Fibroblast of lung (primary cell): ENCODE measurements at regions not wholly inside any gene's neighbourhood (a gene's known extent, or its start where the extent isn't known, plus 50 kb on each side); places are given as distances from the start of the nearest gene placed in this dataset.
"Not testable (repeated sequence)": the region's sequence is repeated elsewhere in the genome, so short reads cannot be mapped to it uniquely, and the experiment has no call there.

Experiments used
- DNase-seq, 2 donors: peaks; one replicate each; pipeline versions ENCODE4 v3.0.0 to v3.0.0-alpha.2; 2010; ENCODE audit warnings: low read depth in 2 of 2
- H2AFZ ChIP-seq: 2 replicates; pipeline ENCODE4 v1.5.1; 2012; ENCODE audit warnings: low read length, control low read depth, inconsistent platforms
- H3K27ac ChIP-seq: 2 replicates; pipeline ENCODE4 v1.5.1; 2011; ENCODE audit warnings: low read length, control low read depth; ENCODE audit not compliant: insufficient read depth
- H3K27me3 ChIP-seq: 2 replicates; pipeline ENCODE4 v1.5.1; 2011; ENCODE audit warnings: mild to moderate bottlenecking, low read length; ENCODE audit not compliant: control insufficient read depth, insufficient read depth
- H3K36me3 ChIP-seq: 2 replicates; pipeline ENCODE4 v1.5.1; 2011; ENCODE audit warnings: low read length; ENCODE audit not compliant: control insufficient read depth, insufficient read depth
- H3K4me1 ChIP-seq: 2 replicates; pipeline ENCODE4 v1.5.1; 2011; ENCODE audit warnings: low read length; ENCODE audit not compliant: control insufficient read depth, insufficient read depth; ENCODE audit errors: extremely low read depth
- H3K4me2 ChIP-seq: 2 replicates; pipeline ENCODE4 v1.5.1; 2011; ENCODE audit warnings: low read length, control low read depth; ENCODE audit not compliant: insufficient read depth; ENCODE audit errors: extremely low read depth
- H3K4me3 ChIP-seq, 4 experiments: fragments of 200-600 bp in 1 of 4; sonication (generic) in 1 of 4; replicated peaks in 1 of 4; 2 replicates each; pipeline ENCODE4 v1.5.1; 2011 to 2016; ENCODE audit warnings: low read length in 4 of 4, low read depth in 3 of 4, mild to moderate bottlenecking in 3 of 4, control low read depth in 2 of 4, inconsistent platforms in 1 of 4, mixed read lengths in 1 of 4; ENCODE audit not compliant: insufficient read depth in 1 of 4; ENCODE audit errors: control extremely low read depth in 1 of 4
- H3K79me2 ChIP-seq: 2 replicates; pipeline ENCODE4 v1.5.1; 2012; ENCODE audit warnings: mild to moderate bottlenecking, low read length, inconsistent platforms; ENCODE audit not compliant: control insufficient read depth, insufficient read depth
- H3K9ac ChIP-seq: 2 replicates; pipeline ENCODE4 v1.5.1; 2011; ENCODE audit warnings: mild to moderate bottlenecking, low read length, control low read depth; ENCODE audit not compliant: insufficient read depth
- H3K9me3 ChIP-seq: 2 replicates; pipeline ENCODE4 v1.5.1; 2012; ENCODE audit warnings: low read depth, low read length; ENCODE audit not compliant: control insufficient read depth, insufficient read depth
- H4K20me1 ChIP-seq: 2 replicates; pipeline ENCODE4 v1.5.1; 2011; ENCODE audit warnings: low read length; ENCODE audit not compliant: control insufficient read depth, insufficient read depth; ENCODE audit errors: extremely low read depth
- EZH2 ChIP-seq: IDR thresholded peaks from 2 replicates; pipeline ENCODE4 v1.5.1; 2012; ENCODE audit warnings: low read length, control low read depth, mild to moderate bottlenecking; ENCODE audit errors: missing control alignments
- TF ChIP-seq, protein P1 (sequence below), 2 donors: IDR thresholded peaks in 1 of 2; conservative IDR thresholded peaks in 1 of 2; 1 replicate in 1 of 2; 2 replicates in 1 of 2; pipeline ENCODE4 v1.5.1; 2011 to 2012; ENCODE audit warnings: low read length in 2 of 2, control low read depth in 1 of 2, inconsistent platforms in 1 of 2, low read depth in 1 of 2, mild to moderate bottlenecking in 1 of 2

DNA sequence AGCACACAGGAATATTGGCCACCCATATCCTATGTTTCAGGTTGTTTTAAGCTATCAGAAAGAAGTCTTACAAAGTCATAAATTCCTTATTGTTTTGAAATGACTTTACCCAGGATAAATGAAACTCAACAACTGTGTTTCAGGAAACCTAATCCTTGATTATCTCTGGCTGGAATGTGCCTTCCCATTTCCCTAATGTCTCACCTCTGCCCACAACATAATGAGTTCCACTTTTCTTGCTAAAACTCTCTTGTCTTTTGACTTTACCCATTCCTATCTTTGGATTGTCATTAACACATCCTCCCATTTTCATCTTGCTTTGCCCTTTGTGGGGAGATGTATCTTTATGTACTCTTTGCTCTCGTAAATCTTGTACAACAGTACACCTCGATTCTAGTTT, 200.0 kb upstream of the DNAJC19 start:
- TF ChIP-seq EZH2, result no peak
- TF ChIP-seq, protein P1, sequence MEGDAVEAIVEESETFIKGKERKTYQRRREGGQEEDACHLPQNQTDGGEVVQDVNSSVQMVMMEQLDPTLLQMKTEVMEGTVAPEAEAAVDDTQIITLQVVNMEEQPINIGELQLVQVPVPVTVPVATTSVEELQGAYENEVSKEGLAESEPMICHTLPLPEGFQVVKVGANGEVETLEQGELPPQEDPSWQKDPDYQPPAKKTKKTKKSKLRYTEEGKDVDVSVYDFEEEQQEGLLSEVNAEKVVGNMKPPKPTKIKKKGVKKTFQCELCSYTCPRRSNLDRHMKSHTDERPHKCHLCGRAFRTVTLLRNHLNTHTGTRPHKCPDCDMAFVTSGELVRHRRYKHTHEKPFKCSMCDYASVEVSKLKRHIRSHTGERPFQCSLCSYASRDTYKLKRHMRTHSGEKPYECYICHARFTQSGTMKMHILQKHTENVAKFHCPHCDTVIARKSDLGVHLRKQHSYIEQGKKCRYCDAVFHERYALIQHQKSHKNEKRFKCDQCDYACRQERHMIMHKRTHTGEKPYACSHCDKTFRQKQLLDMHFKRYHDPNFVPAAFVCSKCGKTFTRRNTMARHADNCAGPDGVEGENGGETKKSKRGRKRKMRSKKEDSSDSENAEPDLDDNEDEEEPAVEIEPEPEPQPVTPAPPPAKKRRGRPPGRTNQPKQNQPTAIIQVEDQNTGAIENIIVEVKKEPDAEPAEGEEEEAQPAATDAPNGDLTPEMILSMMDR (conservative IDR thresholded peaks at IDR 0.05 in 1 of 2, IDR thresholded peaks at IDR 0.05 in 1 of 2; ENCODE audit: low read depth in 1 of 2, low read length in 2 of 2), result no peak
- Histone ChIP-seq H3K27ac (no peak overlapping the region), H2AFZ (no peak overlapping the region), H3K27me3 (no peaks in the 10 kb centered on the region), H3K9me3 (no peaks in the 10 kb centered on the region), H3K4me3 (no peak overlapping the region), H3K4me2 (no peak overlapping the region), H3K36me3 (no peaks in the 10 kb centered on the region), H3K4me1 (no peaks in the 10 kb centered on the region), H4K20me1 (no peaks in the 10 kb centered on the region), H3K9ac (no peak overlapping the region), H3K79me2 (no peaks in the 10 kb centered on the region)
- DNase-seq, result no peak

DNA sequence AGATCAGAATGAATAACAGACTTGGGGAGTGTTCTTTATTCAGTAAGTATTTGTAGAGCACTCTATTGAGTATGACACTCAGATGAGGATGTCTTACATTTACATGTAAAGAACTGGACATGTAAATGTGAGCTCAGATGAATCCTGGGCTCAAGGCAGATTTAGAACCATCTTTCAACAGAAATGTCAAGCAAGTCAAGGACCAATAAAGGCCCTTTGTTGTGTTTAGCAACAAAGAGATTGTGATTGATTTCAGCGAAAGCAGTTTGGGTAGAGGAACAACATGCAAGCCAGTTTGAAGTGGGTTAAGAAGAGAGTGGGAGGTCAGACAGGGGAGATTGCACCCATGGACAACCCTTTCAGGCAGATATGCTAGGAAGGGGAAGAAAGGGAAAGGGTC, 194.2 kb upstream of the DNAJC19 start:
- no peak overlapping the region for H3K27ac ChIP-seq
- no peak overlapping the region for H3K4me2 ChIP-seq
- no peak overlapping the region for H3K9ac ChIP-seq
- TF ChIP-seq, protein P1 (conservative IDR thresholded peaks at IDR 0.05 in 1 of 2, IDR thresholded peaks at IDR 0.05 in 1 of 2; ENCODE audit: low read depth in 1 of 2, low read length in 2 of 2), result no peak
- no peak for TF ChIP-seq EZH2
- H4K20me1 ChIP-seq, result no peaks in the 10 kb centered on the region
- H3K4me1 ChIP-seq, result no peaks in the 10 kb centered on the region
- H3K36me3 ChIP-seq, result no peaks in the 10 kb centered on the region
- H3K79me2 ChIP-seq, result no peaks in the 10 kb centered on the region
- H2AFZ ChIP-seq, result no peak overlapping the region
- DNase-seq, result no peak
- no peaks in the 10 kb centered on the region for H3K9me3 ChIP-seq
- no peak overlapping the region for H3K4me3 ChIP-seq
- H3K27me3 ChIP-seq, result no peaks in the 10 kb centered on the region

DNA sequence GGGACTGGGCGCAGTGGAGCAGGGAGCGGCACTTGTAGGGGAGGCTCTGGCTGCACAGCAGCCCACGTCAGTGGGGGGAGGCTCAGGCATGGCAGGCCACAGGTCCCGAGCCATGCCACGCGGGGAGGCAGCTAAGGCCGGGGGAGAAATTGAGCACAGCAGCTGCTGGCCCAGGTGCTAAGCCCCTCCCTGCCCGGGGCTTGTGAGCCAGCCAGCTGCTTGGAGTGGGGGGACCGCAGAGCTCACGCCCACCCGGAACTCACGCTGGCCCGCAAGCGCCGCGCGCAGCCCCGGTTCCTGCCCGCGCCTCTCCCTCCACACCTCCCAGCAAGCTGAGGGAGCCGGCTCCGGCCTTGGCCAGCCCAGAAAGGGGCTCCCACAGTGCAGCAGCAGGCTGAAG, 193.5 kb upstream of the DNAJC19 start:
- H3K4me3 ChIP-seq, result not testable (repeated sequence)

DNA sequence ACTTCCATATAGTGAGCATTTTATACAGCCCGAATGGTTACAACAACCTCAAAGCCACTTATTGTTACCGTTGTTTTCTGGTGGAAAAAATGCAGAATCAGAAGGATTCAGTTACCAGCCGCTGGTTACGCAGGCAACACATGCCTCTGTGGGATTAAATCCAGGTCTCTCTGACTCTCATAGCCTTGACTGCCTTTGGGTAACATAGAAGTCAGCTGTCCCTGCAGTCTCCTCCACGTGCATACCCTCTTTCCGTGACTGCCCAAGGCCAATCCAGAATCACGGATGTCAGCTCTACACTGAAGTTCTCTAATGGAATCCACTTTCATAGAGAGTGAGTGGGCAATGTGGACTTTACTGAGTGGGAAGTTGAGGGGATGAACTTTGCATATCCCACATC, 189.5 kb upstream of the DNAJC19 start:
- no peak overlapping the region for H3K9ac ChIP-seq
- H3K79me2 ChIP-seq, result no peaks in the 10 kb centered on the region
- DNase-seq, result no peak
- H3K4me3 ChIP-seq, result no peak overlapping the region
- H3K4me2 ChIP-seq, result no peak overlapping the region
- no peaks in the 10 kb centered on the region for H4K20me1 ChIP-seq
- no peaks in the 10 kb centered on the region for H3K27me3 ChIP-seq
- no peaks in the 10 kb centered on the region for H3K4me1 ChIP-seq
- H3K36me3 ChIP-seq, result no peaks in the 10 kb centered on the region
- no peak overlapping the region for H3K27ac ChIP-seq
- H3K9me3 ChIP-seq, result no peaks in the 10 kb centered on the region
- no peak for TF ChIP-seq EZH2
- TF ChIP-seq, protein P1 (conservative IDR thresholded peaks at IDR 0.05 in 1 of 2, IDR thresholded peaks at IDR 0.05 in 1 of 2; ENCODE audit: low read depth in 1 of 2, low read length in 2 of 2), result no peak
- no peak overlapping the region for H2AFZ ChIP-seq

More for the DNA sequence above, 193.5 kb upstream of the DNAJC19 start:
- H3K9ac ChIP-seq, H3K36me3 ChIP-seq, H3K27me3 ChIP-seq, H3K4me2 ChIP-seq, H3K79me2 ChIP-seq, H2AFZ ChIP-seq, DNase-seq, H3K27ac ChIP-seq, H4K20me1 ChIP-seq, H3K4me1 ChIP-seq, H3K9me3 ChIP-seq: not testable (repeated sequence)
